GM21367 (cell line): ENCODE measurements at regions not wholly inside any gene's neighbourhood (a gene's known extent, or its start where the extent isn't known, plus 50 kb on each side); places are given as distances from the start of the nearest gene placed in this dataset.

Source experiments
- ATAC-seq: cut with Tn5 transposase; IDR thresholded peaks from one replicate; pipeline ENCODE4 v1.9.1; 2021; ENCODE audit not compliant: unreplicated experiment

DNA sequence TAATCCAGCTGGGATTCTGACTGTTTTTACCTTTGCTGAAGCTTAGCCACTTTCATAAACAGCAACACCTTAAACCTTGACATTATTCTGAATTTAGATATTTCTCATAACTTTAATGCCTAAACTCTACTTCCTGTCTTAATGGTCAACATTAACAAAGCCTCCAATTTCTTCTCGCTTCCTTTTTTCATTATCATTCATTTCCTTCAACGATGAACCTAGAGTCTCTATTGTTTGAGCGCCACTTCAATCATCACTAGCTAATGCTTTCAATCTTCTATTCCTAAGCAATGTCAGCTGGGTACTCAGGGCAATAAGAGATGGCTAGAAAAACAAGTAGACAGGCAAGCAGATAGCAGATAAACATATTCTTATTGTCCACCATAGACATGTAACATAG, 96.6 kb upstream of the TMEM196 start:
- ATAC-seq: no peak

DNA sequence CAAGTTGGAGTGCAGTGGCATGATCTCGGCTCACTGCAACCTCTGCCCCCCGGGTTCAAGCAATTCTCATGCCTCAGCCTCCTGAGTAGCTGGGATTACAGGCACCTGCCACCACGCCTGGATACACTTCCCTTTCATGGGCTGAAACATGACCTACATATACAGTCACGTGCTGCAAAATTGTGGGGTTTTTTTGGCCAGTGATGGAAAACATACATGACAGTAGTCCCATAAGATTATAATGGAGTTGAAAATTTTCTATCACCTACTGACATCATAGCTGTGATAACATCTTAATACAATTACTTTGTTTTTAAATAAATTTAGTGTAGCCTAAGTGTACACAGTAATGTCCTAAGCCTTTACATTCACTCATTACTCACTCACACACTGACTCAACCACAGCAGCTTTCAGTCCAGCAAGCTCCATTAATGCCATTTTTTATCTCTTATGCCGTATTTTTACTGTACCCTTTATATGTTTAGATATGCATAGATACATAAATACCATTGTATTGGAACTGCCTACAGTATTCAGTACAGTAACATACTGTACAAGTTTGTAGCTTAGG, 79.9 kb upstream of the TMEM196 start:
- ATAC-seq: no peak

DNA sequence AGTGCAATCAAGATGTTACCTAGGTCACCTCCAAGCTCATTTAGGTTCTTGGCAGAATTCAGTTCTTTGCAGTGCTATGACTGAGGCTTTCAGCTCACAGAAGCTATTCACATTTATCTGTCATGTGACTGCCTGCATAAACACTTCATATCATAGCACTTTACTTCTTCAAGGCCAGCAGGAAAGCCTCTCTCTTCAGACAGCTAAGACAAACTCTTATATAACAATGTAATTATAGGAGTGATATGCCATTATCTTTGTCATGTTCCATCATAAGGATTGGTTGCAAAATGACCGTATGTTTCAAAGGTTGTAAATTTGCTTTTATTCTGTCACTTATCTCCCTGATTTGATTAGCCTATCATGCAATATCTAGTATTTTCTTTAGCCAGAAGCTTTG, 78.8 kb upstream of the TMEM196 start:
- ATAC-seq: no peak

DNA sequence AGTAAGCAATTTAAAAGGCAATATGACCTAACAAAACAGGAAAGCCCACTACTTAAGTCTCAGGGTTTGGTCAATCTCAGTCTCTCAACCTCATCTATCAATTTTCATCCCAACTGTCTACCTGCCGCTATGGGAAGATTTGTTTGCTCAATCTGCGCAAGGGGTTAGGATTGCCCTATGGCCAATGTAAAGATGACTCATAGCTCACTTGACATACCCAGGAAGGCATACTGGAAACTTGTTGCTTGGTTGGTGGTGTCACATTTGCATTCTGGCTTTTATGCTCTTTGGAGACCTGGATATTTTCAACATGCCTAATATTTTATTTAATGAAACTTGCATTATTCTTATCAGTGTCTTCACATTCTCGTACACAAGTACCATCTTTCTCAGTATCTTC, 78.1 kb upstream of the TMEM196 start:
- no peak for ATAC-seq

DNA sequence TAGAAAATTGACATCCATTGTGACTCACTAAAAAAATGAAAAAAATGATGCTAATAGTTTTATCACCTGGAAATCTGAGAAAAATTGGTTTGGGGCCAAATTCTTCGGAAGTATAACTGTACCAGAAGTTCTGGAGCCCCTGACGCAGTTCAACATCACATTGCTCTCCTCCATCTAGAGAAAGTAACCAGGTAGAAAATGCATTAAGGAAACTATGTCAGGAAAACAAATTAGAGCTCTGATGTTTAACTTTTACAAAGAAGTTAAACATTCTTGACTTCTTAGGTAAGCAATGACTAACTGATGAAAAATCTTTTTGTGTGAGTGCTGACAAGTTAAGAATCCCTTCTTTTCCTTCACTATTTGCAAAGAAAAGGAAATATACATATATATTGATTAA, 61.1 kb upstream of the TMEM196 start:
- ATAC-seq: no peak

DNA sequence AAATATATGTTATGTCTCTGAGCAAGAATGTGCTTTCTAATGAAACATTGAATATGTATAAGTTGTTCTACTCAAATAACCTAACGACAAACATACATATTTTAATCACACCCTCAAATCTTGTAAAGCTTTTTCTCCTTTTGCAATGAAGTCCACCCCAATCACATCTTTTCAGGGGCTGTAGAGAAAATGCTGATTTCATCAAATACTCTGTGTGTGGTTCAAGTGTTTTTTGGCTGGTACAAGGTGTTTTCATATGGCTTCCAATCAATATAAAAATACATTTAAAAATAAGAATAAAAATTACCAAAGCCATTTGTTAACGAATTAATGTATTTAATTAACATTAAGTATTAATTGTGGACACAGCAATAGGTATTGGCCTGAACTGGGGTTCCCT, 57.2 kb upstream of the TMEM196 start:
- no peak for ATAC-seq
